Upper lobe of right lung (tissue), 1 donor: ENCODE measurements at regions not wholly inside any gene's neighbourhood (a gene's known extent, or its start where the extent isn't known, plus 50 kb on each side); places are given as distances from the start of the nearest gene placed in this dataset.

Source experiments
- ATAC-seq: fragments of 200-7000 bp; cut with Tn5 transposase; one replicate; pipeline ENCODE4 v1.9.1; 2020; ENCODE audit warnings: mild to moderate bottlenecking, moderate library complexity
- DNase-seq: peaks from one replicate; pipeline ENCODE4 v3.0.0-alpha.2; 2020
- H3K27ac ChIP-seq: fragments of 200-600 bp; one replicate; pipeline ENCODE4 v1.8.0; 2022
- H3K27me3 ChIP-seq: fragments of 200-600 bp; one replicate; pipeline ENCODE4 v1.8.0; 2022; ENCODE audit warnings: mild to moderate bottlenecking
- H3K36me3 ChIP-seq: fragments of 200-600 bp; one replicate; pipeline ENCODE4 v1.8.0; 2022
- H3K4me1 ChIP-seq: fragments of 200-600 bp; one replicate; pipeline ENCODE4 v1.8.0; 2022
- H3K4me3 ChIP-seq: fragments of 200-600 bp; one replicate; pipeline ENCODE4 v1.8.0; 2022; ENCODE audit warnings: mild to moderate bottlenecking
- H3K9me3 ChIP-seq: fragments of 200-600 bp; one replicate; pipeline ENCODE4 v1.8.0; 2022
- intact Hi-C: fragments of 100-400 bp; cut with DNase I; formaldehyde crosslinking; loops from one replicate; pipeline ENCODE4 v1.11.0; 2022
- TF ChIP-seq, protein P1 (sequence below): fragments of 200-600 bp; IDR thresholded peaks from one replicate; pipeline ENCODE4 v1.8.0; 2022; ENCODE audit warnings: antibody characterized with exemption
- donor health status: DM: no; HTN: yes; CAD: no; lungs with severe emphysema.

- H3K9me3 ChIP-seq: no peaks in the 10 kb centered on the region
- no peak overlapping the region for H3K27ac ChIP-seq
- H3K36me3 ChIP-seq: no peaks in the 10 kb centered on the region
- H3K27me3 ChIP-seq: no peaks in the 10 kb centered on the region
- intact Hi-C loops: no loop called here
- no peak overlapping the region for H3K4me3 ChIP-seq
- TF ChIP-seq, protein P1, sequence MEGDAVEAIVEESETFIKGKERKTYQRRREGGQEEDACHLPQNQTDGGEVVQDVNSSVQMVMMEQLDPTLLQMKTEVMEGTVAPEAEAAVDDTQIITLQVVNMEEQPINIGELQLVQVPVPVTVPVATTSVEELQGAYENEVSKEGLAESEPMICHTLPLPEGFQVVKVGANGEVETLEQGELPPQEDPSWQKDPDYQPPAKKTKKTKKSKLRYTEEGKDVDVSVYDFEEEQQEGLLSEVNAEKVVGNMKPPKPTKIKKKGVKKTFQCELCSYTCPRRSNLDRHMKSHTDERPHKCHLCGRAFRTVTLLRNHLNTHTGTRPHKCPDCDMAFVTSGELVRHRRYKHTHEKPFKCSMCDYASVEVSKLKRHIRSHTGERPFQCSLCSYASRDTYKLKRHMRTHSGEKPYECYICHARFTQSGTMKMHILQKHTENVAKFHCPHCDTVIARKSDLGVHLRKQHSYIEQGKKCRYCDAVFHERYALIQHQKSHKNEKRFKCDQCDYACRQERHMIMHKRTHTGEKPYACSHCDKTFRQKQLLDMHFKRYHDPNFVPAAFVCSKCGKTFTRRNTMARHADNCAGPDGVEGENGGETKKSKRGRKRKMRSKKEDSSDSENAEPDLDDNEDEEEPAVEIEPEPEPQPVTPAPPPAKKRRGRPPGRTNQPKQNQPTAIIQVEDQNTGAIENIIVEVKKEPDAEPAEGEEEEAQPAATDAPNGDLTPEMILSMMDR: no peak
- peaks cover 11% of the 10 kb centered on the region for H3K4me1 ChIP-seq
- DNase-seq: no peak
- no peak for ATAC-seq
Measured at GRCh38 chr1:231103961-231104360, 57.9 kb upstream of the TRIM67 start.

DNA sequence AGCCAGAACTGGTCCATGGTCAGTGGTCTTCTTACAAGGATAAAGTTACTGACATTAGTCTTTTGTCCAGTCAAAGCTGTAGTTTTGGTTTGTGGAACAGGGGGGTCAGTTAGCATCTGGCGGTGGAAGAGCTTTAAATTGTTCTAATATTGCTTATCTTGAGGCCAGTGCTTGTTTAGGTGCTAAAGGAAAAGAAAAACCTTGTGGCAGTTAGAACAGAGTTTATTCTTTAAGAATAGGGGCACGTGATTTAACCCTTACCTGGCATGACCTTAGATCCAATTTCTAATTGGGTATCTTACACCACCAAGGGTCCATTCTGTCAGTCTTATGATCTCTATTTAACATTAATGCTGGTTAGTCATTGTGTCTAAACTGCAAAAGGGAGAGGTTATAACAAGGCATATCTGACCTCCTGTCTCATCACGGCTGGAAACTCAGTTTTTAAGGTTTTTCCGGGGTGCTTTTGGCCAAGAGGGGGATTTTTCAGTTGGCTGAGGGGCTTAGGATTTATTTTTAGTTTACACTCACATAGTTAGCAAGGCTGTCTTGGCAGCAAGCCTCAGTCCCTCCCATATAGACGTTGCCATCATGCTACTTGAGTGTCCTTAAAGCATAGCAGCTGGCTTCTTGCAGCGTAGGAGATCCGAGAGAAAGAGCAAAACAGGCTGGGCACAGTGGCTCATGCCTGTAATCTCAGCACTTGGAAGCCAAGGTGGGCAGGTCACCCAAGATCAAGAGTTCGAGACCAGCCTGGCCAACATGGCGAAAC lies 60.1 kb upstream of the FAM89A start:
- H3K4me1 ChIP-seq: no peaks in the 10 kb centered on the region
- no peak overlapping the region for H3K27ac ChIP-seq
- no peak for DNase-seq
- intact Hi-C loops: no loop called here
- H3K9me3 ChIP-seq: no peaks in the 10 kb centered on the region
- TF ChIP-seq, protein P1: no peak
- no peaks in the 10 kb centered on the region for H3K36me3 ChIP-seq
- peak; percentile 52 for ATAC-seq
- no peak overlapping the region for H3K4me3 ChIP-seq
- peaks cover 5% of the 10 kb centered on the region for H3K27me3 ChIP-seq

- H3K4me3 ChIP-seq: no peak overlapping the region
- intact Hi-C loops: no loop called here
- H3K27ac ChIP-seq: no peak overlapping the region
- H3K27me3 ChIP-seq: peaks cover 6% of the 10 kb centered on the region
- H3K9me3 ChIP-seq: no peaks in the 10 kb centered on the region
- no peak for ATAC-seq
- no peaks in the 10 kb centered on the region for H3K4me1 ChIP-seq
- DNase-seq: no peak
- TF ChIP-seq, protein P1: no peak
- no peaks in the 10 kb centered on the region for H3K36me3 ChIP-seq
Measured at GRCh38 chr1:231099311-231099710, 59.3 kb upstream of the FAM89A start.

- Histone ChIP-seq H3K27ac (no peak overlapping the region), H3K9me3 (no peaks in the 10 kb centered on the region), H3K36me3 (no peaks in the 10 kb centered on the region), H3K4me3 (no peak overlapping the region), H3K4me1 (peaks cover 12% of the 10 kb centered on the region), H3K27me3 (peaks cover 6% of the 10 kb centered on the region)
- ATAC-seq (no peak), DNase-seq (no peak)
- TF ChIP-seq, protein P1: no peak
- intact Hi-C loops: no loop called here
Measured at GRCh38 chr1:231095595-231095994, 55.5 kb upstream of the FAM89A start.

- H3K36me3 ChIP-seq: no peaks in the 10 kb centered on the region
- intact Hi-C loops: no loop called here
- TF ChIP-seq, protein P1: no peak
- H3K4me1 ChIP-seq: peaks cover 12% of the 10 kb centered on the region
- DNase-seq (no peak), ATAC-seq (no peak)
- H3K9me3 ChIP-seq: no peaks in the 10 kb centered on the region
- no peak overlapping the region for H3K27ac ChIP-seq
- H3K4me3 ChIP-seq: no peak overlapping the region
- H3K27me3 ChIP-seq: peaks cover 6% of the 10 kb centered on the region
Measured at GRCh38 chr1:231094421-231094820, 54.4 kb upstream of the FAM89A start.
